Body of pancreas (tissue), 4 donors: ENCODE measurements at regions not wholly inside any gene's neighbourhood (a gene's known extent, or its start where the extent isn't known, plus 50 kb on each side); places are given as distances from the start of the nearest gene placed in this dataset.

Source experiments
- ATAC-seq: fragments of 150-250 bp; one replicate; pipeline ENCODE4 v1.9.1; 2016
- DNase-seq, 4 donors: peaks; one replicate each; pipeline ENCODE4 v3.0.0-alpha.2; 2019
- H3K27ac ChIP-seq, 4 donors: fragments of 200-600 bp; sonication (generic); 1 replicate in 3 of 4; 2 replicates in 1 of 4; pipeline versions ENCODE4 v1.5.1 to v1.6.1; 2016 to 2019; ENCODE audit warnings: mild to moderate bottlenecking in 1 of 4, mixed read lengths in 1 of 4, moderate library complexity in 1 of 4
- H3K27me3 ChIP-seq, 2 donors: fragments of 200-600 bp; sonication (generic); one replicate each; pipeline ENCODE4 v1.6.0; 2016; ENCODE audit warnings: mild to moderate bottlenecking in 1 of 2
- H3K36me3 ChIP-seq, 2 donors: fragments of 200-600 bp; sonication (generic); replicated peaks in 1 of 2; 2 replicates each; pipeline ENCODE4 v1.5.1; 2016; ENCODE audit warnings: low read depth in 2 of 2; ENCODE audit not compliant: insufficient read depth in 1 of 2
- H3K4me1 ChIP-seq: fragments of 200-600 bp; sonication (generic); one replicate; pipeline ENCODE4 v1.6.0; 2016
- H3K4me3 ChIP-seq, 2 donors: fragments of 200-600 bp; sonication (generic); 1 replicate in 1 of 2; 2 replicates in 1 of 2; pipeline ENCODE4 v1.5.1; 2016 to 2019
- H3K9me3 ChIP-seq, 3 donors: fragments of 200-600 bp; sonication (generic); 1 replicate in 2 of 3; 2 replicates in 1 of 3; pipeline ENCODE4 v1.5.1; 2016
- POLR2A ChIP-seq, 3 donors: fragments of 450-650 bp; IDR thresholded peaks; one replicate each; pipeline ENCODE4 v1.6.1; 2016; ENCODE audit warnings: antibody characterized with exemption in 3 of 3, mild to moderate bottlenecking in 2 of 3
- WGBS, 2 donors: methylation state at CpG; one replicate each; pipeline ENCODE4 v1.1.5; 2017; 5-methylcytosine and 5-hydroxymethylcytosine counted together
- intact Hi-C: fragments of 100-400 bp; cut with DNase I; formaldehyde crosslinking; loops from one replicate; pipeline ENCODE4 v1.15.1; 2023
- TF ChIP-seq, protein P1 (sequence below), 7 experiments: fragments of 450-650 bp in 4 of 7; fragments of 200-600 bp in 3 of 7; sonication (generic) in 3 of 7; IDR thresholded peaks; one replicate each; pipeline ENCODE4 v1.5.1; 2016 to 2019; ENCODE audit warnings: antibody characterized with exemption in 7 of 7

- no peak for DNase-seq
Measured at GRCh38 chr5:8892926-8893325, 652.9 kb downstream of the SEMA5A start.

GRCh38 chr5:8894031-8894430, 651.8 kb downstream of the SEMA5A start:
- intact Hi-C loops = no loop called here
- Histone ChIP-seq H3K9me3 (no peaks in the 10 kb centered on the region), H3K27ac (no peak overlapping the region), H3K36me3 (no peaks in the 10 kb centered on the region), H3K4me3 (no peak overlapping the region), H3K27me3 (no peaks in the 10 kb centered on the region), H3K4me1 (no peaks in the 10 kb centered on the region)
- no peak for DNase-seq
- WGBS, 2 donors = 35 to 56% methylated on average over 3 of the region's 3 CpGs
- TF ChIP-seq, protein P1, sequence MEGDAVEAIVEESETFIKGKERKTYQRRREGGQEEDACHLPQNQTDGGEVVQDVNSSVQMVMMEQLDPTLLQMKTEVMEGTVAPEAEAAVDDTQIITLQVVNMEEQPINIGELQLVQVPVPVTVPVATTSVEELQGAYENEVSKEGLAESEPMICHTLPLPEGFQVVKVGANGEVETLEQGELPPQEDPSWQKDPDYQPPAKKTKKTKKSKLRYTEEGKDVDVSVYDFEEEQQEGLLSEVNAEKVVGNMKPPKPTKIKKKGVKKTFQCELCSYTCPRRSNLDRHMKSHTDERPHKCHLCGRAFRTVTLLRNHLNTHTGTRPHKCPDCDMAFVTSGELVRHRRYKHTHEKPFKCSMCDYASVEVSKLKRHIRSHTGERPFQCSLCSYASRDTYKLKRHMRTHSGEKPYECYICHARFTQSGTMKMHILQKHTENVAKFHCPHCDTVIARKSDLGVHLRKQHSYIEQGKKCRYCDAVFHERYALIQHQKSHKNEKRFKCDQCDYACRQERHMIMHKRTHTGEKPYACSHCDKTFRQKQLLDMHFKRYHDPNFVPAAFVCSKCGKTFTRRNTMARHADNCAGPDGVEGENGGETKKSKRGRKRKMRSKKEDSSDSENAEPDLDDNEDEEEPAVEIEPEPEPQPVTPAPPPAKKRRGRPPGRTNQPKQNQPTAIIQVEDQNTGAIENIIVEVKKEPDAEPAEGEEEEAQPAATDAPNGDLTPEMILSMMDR (IDR thresholded peaks at IDR 0.05) = no peak
- no peak for TF ChIP-seq POLR2A (IDR thresholded peaks at IDR 0.05)
- ATAC-seq = no peak

More at GRCh38 chr5:8892926-8893325, 652.9 kb downstream of the SEMA5A start:
- ATAC-seq = no peak
- Histone ChIP-seq H3K4me3 (no peak overlapping the region), H3K27ac (no peak overlapping the region), H3K9me3 (no peaks in the 10 kb centered on the region), H3K27me3 (no peaks in the 10 kb centered on the region), H3K36me3 (no peaks in the 10 kb centered on the region), H3K4me1 (no peaks in the 10 kb centered on the region)
- no peak for TF ChIP-seq POLR2A (IDR thresholded peaks at IDR 0.05)
- TF ChIP-seq, protein P1 (IDR thresholded peaks at IDR 0.05) = no peak
- intact Hi-C loops = no loop called here
- 72 to 78% methylated on average over 3 of the region's 3 CpGs for WGBS, 2 donors

DNA sequence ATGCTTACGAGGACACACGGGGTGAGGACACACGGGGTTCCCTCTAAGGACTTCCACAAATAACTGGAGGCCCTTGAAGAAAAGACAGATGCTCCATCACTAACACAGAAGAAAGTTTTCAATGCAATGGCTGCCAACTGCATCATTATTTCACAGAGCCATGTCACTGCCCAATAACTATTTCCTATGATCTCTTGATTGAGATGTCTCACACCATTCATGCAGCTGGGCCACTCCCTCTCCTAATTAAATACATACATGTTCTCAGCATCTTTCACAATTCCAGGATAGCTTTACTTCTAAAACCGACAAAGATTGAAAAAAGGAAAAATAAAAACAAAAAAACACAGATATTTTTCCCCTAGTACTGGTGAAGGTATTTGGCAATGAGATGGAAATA, 650.8 kb downstream of the SEMA5A start:
- ATAC-seq (no peak), DNase-seq (no peak)
- Histone ChIP-seq H3K4me1 (no peaks in the 10 kb centered on the region), H3K27ac (no peak overlapping the region), H3K9me3 (no peaks in the 10 kb centered on the region), H3K36me3 (no peaks in the 10 kb centered on the region), H3K27me3 (no peaks in the 10 kb centered on the region), H3K4me3 (no peak overlapping the region)
- TF ChIP-seq POLR2A (IDR thresholded peaks at IDR 0.05) = no peak
- TF ChIP-seq, protein P1 (IDR thresholded peaks at IDR 0.05) = no peak
- intact Hi-C loops = no loop called here
- 66 to 67% methylated on average over 4 of the region's 4 CpGs for WGBS, 2 donors

DNA sequence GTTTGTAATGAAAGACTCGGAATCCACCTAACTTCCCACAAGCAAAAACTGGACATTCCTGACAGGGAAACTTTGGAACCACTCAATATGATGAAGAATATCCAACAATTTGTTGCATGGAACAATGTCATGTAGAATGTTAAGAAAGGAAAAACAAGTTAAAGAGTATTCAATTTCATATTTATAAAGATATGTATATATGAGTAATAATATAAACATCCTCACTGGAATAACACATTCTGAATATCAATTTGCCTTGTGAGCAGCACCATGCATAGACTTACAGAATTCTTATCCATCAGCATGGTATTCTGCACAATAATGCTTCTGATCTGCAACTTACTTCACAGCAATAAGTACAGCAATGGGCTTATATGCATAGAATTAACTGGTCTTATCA, 650.3 kb downstream of the SEMA5A start:
- H3K4me1 ChIP-seq = no peaks in the 10 kb centered on the region
- no peaks in the 10 kb centered on the region for H3K36me3 ChIP-seq
- H3K4me3 ChIP-seq = no peak overlapping the region
- no peak for TF ChIP-seq POLR2A (IDR thresholded peaks at IDR 0.05)
- TF ChIP-seq, protein P1 (IDR thresholded peaks at IDR 0.05) = no peak
- ATAC-seq (no peak), DNase-seq (no peak)
- intact Hi-C loops = no loop called here
- H3K9me3 ChIP-seq = no peaks in the 10 kb centered on the region
- 63 to 68% methylated on average over 1 of the region's 1 CpG for WGBS, 2 donors
- no peak overlapping the region for H3K27ac ChIP-seq
- no peaks in the 10 kb centered on the region for H3K27me3 ChIP-seq

- Histone ChIP-seq H3K4me3 (no peak overlapping the region), H3K27ac (no peak overlapping the region), H3K27me3 (no peaks in the 10 kb centered on the region), H3K9me3 (no peaks in the 10 kb centered on the region), H3K36me3 (no peaks in the 10 kb centered on the region), H3K4me1 (no peaks in the 10 kb centered on the region)
- intact Hi-C loops = no loop called here
- DNase-seq (no peak), ATAC-seq (no peak)
- no peak for TF ChIP-seq POLR2A (IDR thresholded peaks at IDR 0.05)
- TF ChIP-seq, protein P1 (IDR thresholded peaks at IDR 0.05) = no peak
- WGBS, 2 donors = 63 to 75% methylated on average over 5 of the region's 5 CpGs
Measured at GRCh38 chr5:8897316-8897715, 648.6 kb downstream of the SEMA5A start.
